ENCODE measurements at regions not wholly inside any gene's neighbourhood (a gene's known extent, or its start where the extent isn't known, plus 50 kb on each side); places are given as distances from the start of the nearest gene placed in this dataset.

DNA sequence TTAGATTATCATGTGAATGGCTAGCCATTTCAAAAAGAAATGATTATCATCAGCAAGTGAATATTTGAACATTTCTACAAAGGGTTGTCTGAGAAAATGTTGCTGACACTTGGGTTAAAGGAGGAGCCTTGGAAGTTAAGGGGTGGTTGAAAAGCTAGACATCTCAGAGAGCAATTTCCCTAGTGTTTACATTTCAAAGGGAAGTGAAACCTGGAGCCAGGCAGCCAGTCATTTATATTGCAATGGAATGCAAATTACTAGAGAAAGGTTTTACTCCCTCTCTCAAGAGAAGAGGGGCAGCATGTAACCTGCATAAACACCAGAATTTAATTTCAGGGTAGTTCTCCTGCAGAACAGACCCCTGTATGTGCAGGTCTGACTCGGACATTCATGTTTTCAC, 279.0 kb downstream of the SLC16A7 start:
- TF ChIP-seq, protein P1, sequence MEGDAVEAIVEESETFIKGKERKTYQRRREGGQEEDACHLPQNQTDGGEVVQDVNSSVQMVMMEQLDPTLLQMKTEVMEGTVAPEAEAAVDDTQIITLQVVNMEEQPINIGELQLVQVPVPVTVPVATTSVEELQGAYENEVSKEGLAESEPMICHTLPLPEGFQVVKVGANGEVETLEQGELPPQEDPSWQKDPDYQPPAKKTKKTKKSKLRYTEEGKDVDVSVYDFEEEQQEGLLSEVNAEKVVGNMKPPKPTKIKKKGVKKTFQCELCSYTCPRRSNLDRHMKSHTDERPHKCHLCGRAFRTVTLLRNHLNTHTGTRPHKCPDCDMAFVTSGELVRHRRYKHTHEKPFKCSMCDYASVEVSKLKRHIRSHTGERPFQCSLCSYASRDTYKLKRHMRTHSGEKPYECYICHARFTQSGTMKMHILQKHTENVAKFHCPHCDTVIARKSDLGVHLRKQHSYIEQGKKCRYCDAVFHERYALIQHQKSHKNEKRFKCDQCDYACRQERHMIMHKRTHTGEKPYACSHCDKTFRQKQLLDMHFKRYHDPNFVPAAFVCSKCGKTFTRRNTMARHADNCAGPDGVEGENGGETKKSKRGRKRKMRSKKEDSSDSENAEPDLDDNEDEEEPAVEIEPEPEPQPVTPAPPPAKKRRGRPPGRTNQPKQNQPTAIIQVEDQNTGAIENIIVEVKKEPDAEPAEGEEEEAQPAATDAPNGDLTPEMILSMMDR (conservative IDR thresholded peaks at IDR 0.05), result no peak
- TF ChIP-seq ZFX (IDR thresholded peaks at IDR 0.05), result no peak
